ENCODE measurements at regions not wholly inside any gene's neighbourhood (a gene's known extent, or its start where the extent isn't known, plus 50 kb on each side); places are given as distances from the start of the nearest gene placed in this dataset.

DNA sequence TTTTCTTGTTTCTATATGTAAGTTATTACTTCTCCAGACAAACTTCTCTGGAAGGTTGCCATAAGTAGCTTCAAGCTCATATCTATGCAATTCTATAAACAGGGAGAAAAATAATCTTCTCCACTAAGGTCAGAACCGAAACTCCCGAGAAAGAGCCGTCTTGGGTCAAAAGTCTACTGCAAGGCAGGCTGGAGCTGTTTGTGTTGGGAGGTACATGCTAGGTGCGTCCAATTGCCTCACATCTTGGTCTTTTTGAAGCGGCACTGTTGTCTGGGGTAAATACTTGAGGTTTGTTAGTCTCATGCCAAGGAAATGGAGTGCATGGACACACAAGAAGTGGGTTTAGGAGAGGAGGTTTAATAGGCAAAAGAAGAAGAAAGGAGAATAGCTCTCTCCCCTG is 674.7 kb upstream of the TMEM132C start:
- no peak for DNase-seq (ENCODE audit: insufficient read length, low spot score)
- FAIRE-seq: no peak
- TF ChIP-seq, protein P1, sequence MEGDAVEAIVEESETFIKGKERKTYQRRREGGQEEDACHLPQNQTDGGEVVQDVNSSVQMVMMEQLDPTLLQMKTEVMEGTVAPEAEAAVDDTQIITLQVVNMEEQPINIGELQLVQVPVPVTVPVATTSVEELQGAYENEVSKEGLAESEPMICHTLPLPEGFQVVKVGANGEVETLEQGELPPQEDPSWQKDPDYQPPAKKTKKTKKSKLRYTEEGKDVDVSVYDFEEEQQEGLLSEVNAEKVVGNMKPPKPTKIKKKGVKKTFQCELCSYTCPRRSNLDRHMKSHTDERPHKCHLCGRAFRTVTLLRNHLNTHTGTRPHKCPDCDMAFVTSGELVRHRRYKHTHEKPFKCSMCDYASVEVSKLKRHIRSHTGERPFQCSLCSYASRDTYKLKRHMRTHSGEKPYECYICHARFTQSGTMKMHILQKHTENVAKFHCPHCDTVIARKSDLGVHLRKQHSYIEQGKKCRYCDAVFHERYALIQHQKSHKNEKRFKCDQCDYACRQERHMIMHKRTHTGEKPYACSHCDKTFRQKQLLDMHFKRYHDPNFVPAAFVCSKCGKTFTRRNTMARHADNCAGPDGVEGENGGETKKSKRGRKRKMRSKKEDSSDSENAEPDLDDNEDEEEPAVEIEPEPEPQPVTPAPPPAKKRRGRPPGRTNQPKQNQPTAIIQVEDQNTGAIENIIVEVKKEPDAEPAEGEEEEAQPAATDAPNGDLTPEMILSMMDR (IDR thresholded peaks at IDR 0.05; ENCODE audit: insufficient read depth, missing control alignments): no peak

DNA sequence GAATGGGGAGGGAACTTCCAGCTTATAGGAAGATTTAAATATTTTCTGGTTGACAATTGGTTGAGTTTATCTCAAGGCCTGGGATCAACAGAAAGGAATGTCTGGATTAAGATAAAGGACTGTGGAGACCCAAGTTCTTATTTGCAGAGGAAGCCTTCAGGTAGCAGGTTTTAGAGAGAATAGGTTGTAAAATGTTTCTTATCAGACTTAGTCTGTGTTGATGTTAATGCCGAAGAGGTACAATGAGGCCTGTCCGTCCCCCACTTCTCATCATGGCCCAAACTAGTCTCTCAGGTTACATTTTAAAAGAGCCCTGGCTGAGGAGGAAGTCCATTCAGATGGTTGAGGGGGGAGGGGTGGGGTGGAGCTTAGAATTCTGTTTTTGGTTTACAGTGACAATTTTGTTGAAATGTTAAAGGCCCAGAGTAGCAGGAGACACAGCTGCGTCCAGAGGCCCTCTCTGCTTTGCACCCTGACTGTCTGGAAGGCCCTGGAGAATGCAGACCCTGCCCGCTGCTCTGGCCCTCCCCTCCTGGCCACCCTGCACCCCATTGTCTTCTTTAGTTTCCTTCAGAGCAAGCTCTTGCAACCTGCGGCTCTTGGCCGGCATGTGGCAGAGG is 672.5 kb upstream of the TMEM132C start:
- FAIRE-seq (no peak), DNase-seq (ENCODE audit: insufficient read length, low spot score) (no peak)
- TF ChIP-seq, protein P1 (IDR thresholded peaks at IDR 0.05; ENCODE audit: insufficient read depth, missing control alignments): no peak

- TF ChIP-seq, protein P1 (IDR thresholded peaks at IDR 0.05; ENCODE audit: insufficient read depth, missing control alignments): no peak
- FAIRE-seq (no peak), DNase-seq (ENCODE audit: insufficient read length, low spot score) (no peak)
Measured at GRCh38 chr12:127595506-127595905, 671.5 kb upstream of the TMEM132C start.

GRCh38 chr12:127596891-127597290 is 670.1 kb upstream of the TMEM132C start:
- TF ChIP-seq, protein P1 (IDR thresholded peaks at IDR 0.05; ENCODE audit: insufficient read depth, missing control alignments): no peak
- FAIRE-seq (no peak), DNase-seq (ENCODE audit: insufficient read length, low spot score) (no peak)

- TF ChIP-seq, protein P1 (IDR thresholded peaks at IDR 0.05; ENCODE audit: insufficient read depth, missing control alignments): no peak
- FAIRE-seq: no peak
- no peak for DNase-seq (ENCODE audit: insufficient read length, low spot score)
Measured at GRCh38 chr12:127599436-127599835, 667.5 kb upstream of the TMEM132C start.

DNA sequence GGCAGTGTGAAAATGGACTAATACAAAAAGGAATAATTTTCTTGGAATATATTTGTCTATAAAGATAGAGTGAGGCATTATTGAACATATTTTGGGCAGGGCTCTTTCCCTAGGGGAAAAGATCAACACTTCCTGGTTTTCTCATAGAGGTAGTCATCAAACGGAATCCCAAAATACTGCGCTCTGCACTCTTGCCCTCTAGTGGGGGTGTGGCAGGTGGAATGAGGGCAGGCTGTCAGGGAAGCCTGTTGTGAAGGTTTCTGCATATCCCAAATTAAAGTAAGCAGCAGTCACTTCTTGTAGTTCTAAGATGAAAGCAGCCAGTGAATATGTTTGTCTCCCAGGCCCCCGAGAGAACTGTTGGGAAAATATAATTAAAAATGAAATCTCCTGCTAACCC is 666.8 kb upstream of the TMEM132C start:
- TF ChIP-seq, protein P1 (IDR thresholded peaks at IDR 0.05; ENCODE audit: insufficient read depth, missing control alignments): no peak
- no peak for FAIRE-seq
- DNase-seq (ENCODE audit: insufficient read length, low spot score): no peak

DNA sequence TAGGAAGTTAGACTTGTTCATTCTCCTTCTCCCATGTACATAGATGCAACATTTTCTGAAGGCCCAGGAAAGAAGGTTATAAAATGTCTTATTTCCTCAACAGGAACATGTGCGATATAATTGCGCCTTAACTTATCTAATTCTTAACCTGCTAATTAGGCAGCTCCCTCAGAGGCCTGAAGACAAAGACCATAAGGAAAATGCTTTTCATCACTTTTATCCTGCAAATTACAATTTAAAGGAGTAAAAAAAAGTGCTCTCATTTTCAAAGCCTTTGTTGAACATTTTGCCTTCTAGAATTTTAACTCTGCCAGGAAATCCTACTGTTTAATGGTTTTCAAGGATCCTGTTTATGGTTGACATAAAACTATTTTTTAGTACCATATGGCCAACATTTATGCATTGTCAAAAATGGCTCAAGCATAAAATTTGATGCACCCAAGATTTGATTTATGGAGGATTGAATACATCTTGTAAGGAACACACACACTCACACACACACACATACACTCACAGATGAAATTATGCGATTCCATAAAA is 660.4 kb upstream of the TMEM132C start:
- TF ChIP-seq, protein P1 (IDR thresholded peaks at IDR 0.05; ENCODE audit: insufficient read depth, missing control alignments): no peak
- FAIRE-seq (no peak), DNase-seq (ENCODE audit: insufficient read length, low spot score) (no peak)
